ENCODE measurements at regions not wholly inside any gene's neighbourhood (a gene's known extent, or its start where the extent isn't known, plus 50 kb on each side); places are given as distances from the start of the nearest gene placed in this dataset.

GRCh38 chr16:80077696-80078095 is 463.1 kb upstream of the DYNLRB2 start:
- TF ChIP-seq CREB5 (CRISPR knock-in tag; IDR thresholded peaks at IDR 0.05; ENCODE audit: low read depth): no peak
- TF ChIP-seq OSR1 (CRISPR knock-in tag; IDR thresholded peaks at IDR 0.05): no peak
- TF ChIP-seq ISL1 (CRISPR knock-in tag; IDR thresholded peaks at IDR 0.05): no peak
- TF ChIP-seq ZNF565 (CRISPR knock-in tag; conservative IDR thresholded peaks at IDR 0.05; ENCODE audit: low read depth): no peak
- TF ChIP-seq TSHZ2 (CRISPR knock-in tag; IDR thresholded peaks at IDR 0.05): no peak
- no peak for TF ChIP-seq ZC3H10 (CRISPR knock-in tag; IDR thresholded peaks at IDR 0.05)
- TF ChIP-seq TCF4 (CRISPR knock-in tag; IDR thresholded peaks at IDR 0.05; ENCODE audit: borderline replicate concordance): no peak
- TF ChIP-seq BACH2 (CRISPR knock-in tag; IDR thresholded peaks at IDR 0.05; ENCODE audit: borderline replicate concordance): no peak
- no peak for TF ChIP-seq GLIS3 (CRISPR knock-in tag; IDR thresholded peaks at IDR 0.05)
- no peak for TF ChIP-seq SNAI2 (CRISPR knock-in tag; IDR thresholded peaks at IDR 0.05)
- no peak for TF ChIP-seq ESRRG (CRISPR knock-in tag; IDR thresholded peaks at IDR 0.05)
- TF ChIP-seq PATZ1 (CRISPR knock-in tag; IDR thresholded peaks at IDR 0.05; ENCODE audit: borderline replicate concordance): no peak
- TF ChIP-seq ZFP3 (CRISPR knock-in tag; IDR thresholded peaks at IDR 0.05): no peak
- no peak for TF ChIP-seq ZNF8 (CRISPR knock-in tag; IDR thresholded peaks at IDR 0.05)
- no peak for TF ChIP-seq RARB (CRISPR knock-in tag; IDR thresholded peaks at IDR 0.05)
- no peak for TF ChIP-seq PPARA (CRISPR knock-in tag; IDR thresholded peaks at IDR 0.05; ENCODE audit: borderline replicate concordance)
- no peak for TF ChIP-seq ARNTL (CRISPR knock-in tag; IDR thresholded peaks at IDR 0.05; ENCODE audit: borderline replicate concordance, low read depth)
- no peak for TF ChIP-seq TOX (CRISPR knock-in tag; IDR thresholded peaks at IDR 0.05; ENCODE audit: borderline replicate concordance)
- no peak for ATAC-seq

GRCh38 chr16:80074329-80074728 is 466.5 kb upstream of the DYNLRB2 start:
- ATAC-seq: no peak
- TF ChIP-seq BACH2 (CRISPR knock-in tag; IDR thresholded peaks at IDR 0.05; ENCODE audit: borderline replicate concordance) (no peak), CREB5 (CRISPR knock-in tag; IDR thresholded peaks at IDR 0.05; ENCODE audit: low read depth) (no peak), RARB (CRISPR knock-in tag; IDR thresholded peaks at IDR 0.05) (no peak), ZNF8 (CRISPR knock-in tag; IDR thresholded peaks at IDR 0.05) (no peak), CSDC2 (CRISPR knock-in tag; IDR thresholded peaks at IDR 0.05) (no peak), ISL1 (CRISPR knock-in tag; IDR thresholded peaks at IDR 0.05) (no peak), ZNF70 (CRISPR knock-in tag; IDR thresholded peaks at IDR 0.05) (no peak), OSR1 (CRISPR knock-in tag; IDR thresholded peaks at IDR 0.05) (no peak), ZFP3 (CRISPR knock-in tag; IDR thresholded peaks at IDR 0.05) (no peak), ESRRG (CRISPR knock-in tag; IDR thresholded peaks at IDR 0.05) (no peak), ZC3H10 (CRISPR knock-in tag; IDR thresholded peaks at IDR 0.05) (no peak), ARNTL (CRISPR knock-in tag; IDR thresholded peaks at IDR 0.05; ENCODE audit: borderline replicate concordance, low read depth) (no peak), ZNF565 (CRISPR knock-in tag; conservative IDR thresholded peaks at IDR 0.05; ENCODE audit: low read depth) (no peak), ZFP30 (CRISPR knock-in tag; IDR thresholded peaks at IDR 0.05) (no peak)

GRCh38 chr16:80071964-80072456 is 468.8 kb upstream of the DYNLRB2 start:
- TF ChIP-seq TCF4 (CRISPR knock-in tag; IDR thresholded peaks at IDR 0.05; ENCODE audit: borderline replicate concordance): no peak
- TF ChIP-seq ZFP3 (CRISPR knock-in tag; IDR thresholded peaks at IDR 0.05): no peak
- TF ChIP-seq ESRRG (CRISPR knock-in tag; IDR thresholded peaks at IDR 0.05): no peak
- no peak for TF ChIP-seq ZC3H10 (CRISPR knock-in tag; IDR thresholded peaks at IDR 0.05)
- TF ChIP-seq BACH2 (CRISPR knock-in tag; IDR thresholded peaks at IDR 0.05; ENCODE audit: borderline replicate concordance): no peak
- TF ChIP-seq RARB (CRISPR knock-in tag; IDR thresholded peaks at IDR 0.05): no peak
- no peak for TF ChIP-seq ZNF8 (CRISPR knock-in tag; IDR thresholded peaks at IDR 0.05)
- no peak for TF ChIP-seq TOX (CRISPR knock-in tag; IDR thresholded peaks at IDR 0.05; ENCODE audit: borderline replicate concordance)
- TF ChIP-seq ZFP30 (CRISPR knock-in tag; IDR thresholded peaks at IDR 0.05): no peak
- no peak for TF ChIP-seq OSR1 (CRISPR knock-in tag; IDR thresholded peaks at IDR 0.05)
- no peak for TF ChIP-seq SNAI2 (CRISPR knock-in tag; IDR thresholded peaks at IDR 0.05)
- TF ChIP-seq ISL1 (CRISPR knock-in tag; IDR thresholded peaks at IDR 0.05): no peak
- no peak for TF ChIP-seq TSHZ2 (CRISPR knock-in tag; IDR thresholded peaks at IDR 0.05)
- TF ChIP-seq CSRNP3 (CRISPR knock-in tag; IDR thresholded peaks at IDR 0.05): no peak
- TF ChIP-seq CSDC2 (CRISPR knock-in tag; IDR thresholded peaks at IDR 0.05): no peak
- no peak for ATAC-seq
